Skin of body (tissue), 1 donor: ENCODE measurements at regions not wholly inside any gene's neighbourhood (a gene's known extent, or its start where the extent isn't known, plus 50 kb on each side); places are given as distances from the start of the nearest gene placed in this dataset.
"Not testable (repeated sequence)": the region's sequence is repeated elsewhere in the genome, so short reads cannot be mapped to it uniquely, and the experiment has no call there.

Experiments
- DNase-seq: peaks from one replicate; lab custom pipeline; 2025; lab: John Stamatoyannopoulos, UW

DNA sequence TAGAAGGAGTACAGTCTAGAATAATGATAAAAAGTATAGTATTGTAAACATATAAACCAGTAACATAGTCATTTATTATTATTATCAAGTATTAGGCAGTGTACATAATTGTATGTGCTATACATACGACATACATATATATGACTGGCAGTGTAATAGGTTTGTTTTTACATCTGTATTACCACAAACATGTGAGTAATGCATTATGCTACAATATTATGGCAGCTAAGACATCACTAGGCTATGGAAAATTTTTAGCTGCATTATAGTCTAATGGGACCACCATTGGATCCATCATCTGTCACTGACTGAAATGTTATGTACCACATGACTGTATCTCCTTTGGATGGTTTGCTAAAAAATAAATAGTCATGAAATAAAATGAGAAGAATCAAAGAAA is 530.0 kb downstream of the PRR16 start:
- no peak for DNase-seq

DNA sequence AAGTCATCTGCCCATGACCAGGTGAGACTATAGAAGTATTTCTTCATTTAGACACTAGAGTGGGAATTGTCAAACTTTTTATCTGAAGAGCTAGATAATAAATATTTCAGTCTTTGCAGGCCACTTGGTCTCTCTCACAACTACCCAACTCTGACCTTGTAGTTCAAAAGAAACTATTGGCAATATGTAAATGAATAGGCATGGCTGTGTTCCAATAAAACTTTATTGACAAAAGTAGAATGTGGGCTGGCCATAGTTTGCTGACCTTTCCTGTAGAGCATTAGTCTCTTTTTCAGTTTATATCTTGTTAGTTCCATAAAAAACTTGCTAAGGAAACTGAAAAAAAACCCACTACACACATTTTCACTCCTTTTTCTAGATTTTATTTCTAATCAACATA is 535.5 kb downstream of the PRR16 start:
- no peak for DNase-seq

DNA sequence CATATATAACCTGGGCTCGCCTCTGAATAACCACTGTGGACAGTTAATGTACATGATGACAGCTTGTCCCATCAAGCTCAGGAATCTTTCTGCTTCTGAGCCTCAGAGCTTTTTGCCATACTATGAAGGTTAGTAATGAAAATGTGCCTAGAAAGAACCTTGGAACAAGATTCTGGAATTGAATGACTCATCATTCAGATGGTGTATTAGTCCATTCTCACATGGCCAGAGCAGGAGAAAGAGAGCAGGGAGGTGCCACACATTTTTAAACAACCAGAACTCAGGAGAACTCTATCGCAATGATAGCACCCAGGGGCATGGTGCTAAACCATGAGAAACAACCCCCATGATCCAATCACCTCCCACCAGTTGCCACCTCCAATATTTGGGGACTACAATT is 542.1 kb downstream of the PRR16 start:
- no peak for DNase-seq

DNA sequence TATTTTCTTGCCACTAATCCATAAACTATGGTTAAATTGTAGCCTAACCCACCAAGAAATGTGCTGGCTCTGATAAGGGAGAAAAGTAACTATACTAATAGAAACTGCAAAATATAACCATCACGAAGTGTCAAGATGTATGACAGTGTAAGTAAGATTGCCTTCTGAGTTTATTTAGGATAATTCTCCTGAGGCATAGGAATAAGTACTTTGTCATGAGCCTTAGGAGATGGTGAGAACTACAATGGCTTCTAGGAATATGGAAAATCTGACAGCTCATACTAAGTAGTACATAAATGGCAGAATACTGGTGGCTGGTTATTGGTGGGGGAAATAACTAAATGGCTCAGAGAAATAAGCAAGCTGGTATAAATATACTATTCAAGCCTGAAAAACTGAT is 543.9 kb downstream of the PRR16 start:
- no peak for DNase-seq

DNA sequence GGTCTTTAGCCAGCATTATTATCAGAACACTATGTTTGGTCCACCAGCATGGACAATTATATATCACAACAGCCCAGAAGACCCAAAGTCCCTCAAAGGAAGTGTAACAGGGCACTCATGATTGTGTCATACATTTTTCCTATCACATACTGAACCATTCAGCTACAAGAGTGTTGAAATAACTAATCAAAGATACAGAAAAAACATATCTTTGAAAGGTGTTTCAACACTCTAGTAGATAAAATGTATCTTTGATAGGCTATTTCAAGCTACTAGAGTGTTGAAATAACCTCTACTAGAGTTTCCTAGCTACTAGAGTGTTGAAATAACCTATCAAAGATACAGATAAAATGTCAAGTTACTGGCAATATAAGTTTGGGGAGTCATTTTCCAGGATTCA is 545.0 kb downstream of the PRR16 start:
- no peak for DNase-seq

DNA sequence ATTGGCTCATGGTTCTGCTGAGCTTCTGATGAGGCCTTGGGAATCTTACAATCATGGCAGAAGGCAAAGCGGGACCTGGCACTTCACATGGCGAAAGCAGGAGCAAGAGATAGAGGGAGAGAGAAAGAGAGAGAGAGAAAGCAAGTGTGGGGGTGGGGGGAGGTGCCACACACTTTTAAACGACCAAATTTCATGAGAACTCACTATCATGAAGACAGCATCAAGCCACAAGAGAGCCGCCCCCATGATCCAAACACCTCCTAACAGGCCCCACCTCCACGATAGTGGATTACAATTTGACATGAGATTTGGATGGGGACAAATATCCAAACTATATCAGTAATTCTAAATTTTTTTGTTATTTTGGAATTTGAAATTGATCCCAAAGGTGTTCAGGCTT is 553.9 kb downstream of the PRR16 start:
- DNase-seq = no peak

DNA sequence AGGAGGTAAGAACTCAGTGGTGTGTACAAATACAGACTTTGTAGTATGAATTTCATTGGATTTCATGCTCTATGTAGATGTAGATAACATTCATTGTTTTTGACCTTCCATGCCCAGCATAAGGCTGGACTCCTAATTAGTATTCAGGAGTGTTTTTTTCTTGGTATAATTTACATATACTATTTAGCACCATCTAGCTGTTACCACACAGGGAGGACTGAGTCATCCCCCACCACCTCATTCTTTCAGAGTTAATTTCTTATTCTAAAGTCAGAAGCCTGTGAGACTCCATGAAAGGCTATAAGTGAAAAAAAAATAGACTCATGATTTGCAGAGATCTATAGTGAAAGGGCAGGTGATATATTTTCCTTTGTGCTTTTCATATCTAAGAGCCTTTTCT is 555.0 kb downstream of the PRR16 start:
- no peak for DNase-seq

DNA sequence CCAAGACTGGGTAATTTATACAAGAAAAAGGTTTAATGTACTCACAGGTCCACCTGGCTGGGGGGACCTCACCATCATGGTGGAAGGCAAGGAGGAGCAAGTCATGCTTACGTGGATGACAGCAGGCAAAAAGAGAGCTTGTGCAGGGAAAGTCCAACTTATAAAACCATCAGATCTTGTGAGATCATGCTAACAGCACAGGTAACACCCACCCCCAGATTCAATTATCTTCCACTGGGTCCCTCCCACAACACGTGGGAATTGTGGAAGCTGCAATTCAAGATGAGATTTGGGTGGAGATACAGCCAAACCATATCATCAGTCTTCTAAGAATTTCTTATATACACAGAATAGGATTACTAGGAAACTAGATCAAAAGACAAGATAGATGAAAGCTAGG is 555.6 kb downstream of the PRR16 start:
- DNase-seq = no peak

DNA sequence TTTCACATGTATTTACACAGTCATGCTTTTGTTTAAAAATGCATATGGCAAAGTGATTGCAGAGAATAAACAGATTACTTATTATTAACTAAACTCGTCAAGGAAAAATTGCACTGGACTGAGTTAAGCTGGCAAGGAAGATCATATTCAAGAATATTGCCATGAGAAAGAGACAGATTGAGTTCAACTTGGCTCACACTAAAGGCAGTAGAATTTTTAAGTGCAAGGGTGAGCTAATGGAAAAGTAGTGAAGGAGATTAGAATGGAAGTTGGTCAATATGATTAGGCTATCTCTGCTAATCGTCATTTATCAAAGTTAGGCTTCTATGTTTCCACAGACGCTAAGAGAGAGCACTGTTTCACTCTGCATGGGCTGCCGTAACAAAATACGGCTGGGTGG is 557.6 kb downstream of the PRR16 start:
- DNase-seq = no peak

DNA sequence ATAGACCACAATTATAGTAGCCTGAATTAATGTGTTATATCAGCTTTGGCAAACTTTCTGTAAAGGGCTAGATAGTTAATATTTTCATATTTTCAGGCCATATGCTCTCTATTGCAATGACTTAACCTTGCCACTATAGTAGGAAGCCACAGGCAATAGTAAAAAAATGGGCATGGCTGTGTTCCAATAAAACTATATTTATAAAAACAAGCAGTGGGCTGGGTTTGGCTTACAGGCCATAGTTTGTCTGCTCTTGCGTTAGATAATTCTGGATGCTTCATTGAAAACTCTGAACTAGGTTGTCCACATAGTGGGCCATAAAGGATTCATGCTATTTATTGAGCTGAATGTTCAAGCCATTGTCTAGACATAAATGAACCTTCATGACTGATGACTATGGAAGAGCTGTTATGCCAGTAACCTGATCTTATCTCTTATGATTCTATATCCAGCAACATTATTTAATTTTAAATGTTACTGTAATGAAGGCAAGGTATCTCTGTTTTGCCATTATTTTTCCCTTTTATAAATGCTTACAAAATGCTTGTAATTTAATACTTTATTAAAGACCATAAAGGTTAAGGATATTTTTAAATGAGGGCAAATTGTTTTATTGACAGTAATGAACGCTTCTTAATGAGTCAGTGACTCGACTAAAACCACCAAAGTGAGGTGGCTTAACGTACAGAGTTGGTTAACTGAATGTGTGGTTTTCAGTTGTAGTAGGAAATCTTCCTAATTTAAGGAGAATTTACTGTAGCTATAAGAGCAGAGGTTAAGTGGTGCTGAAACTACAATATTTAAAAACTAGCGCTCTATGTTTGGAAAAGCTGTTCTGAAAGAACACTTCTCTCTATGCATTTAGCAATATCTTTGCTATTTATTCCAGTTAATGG is 560.6 kb downstream of the PRR16 start:
- DNase-seq = no peak

DNA sequence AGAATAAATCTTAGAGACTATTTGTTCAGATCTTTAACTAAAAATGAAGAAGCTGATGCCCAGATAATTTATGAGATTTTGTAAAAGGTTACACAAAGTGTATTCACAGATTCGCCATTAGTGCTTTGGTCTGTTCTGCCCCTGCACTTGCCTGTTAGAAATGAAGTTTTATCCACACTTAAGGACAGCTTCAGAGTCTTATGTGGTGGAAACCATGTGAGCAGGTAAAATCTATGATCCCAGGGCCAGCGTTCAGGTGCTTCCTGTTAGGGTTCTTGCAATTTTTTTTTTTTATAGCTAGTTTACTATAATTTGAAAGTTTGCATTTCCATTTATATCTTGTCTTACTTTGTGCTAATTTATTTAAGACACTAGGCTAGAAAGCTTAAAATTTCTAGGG is 561.6 kb downstream of the PRR16 start:
- no peak for DNase-seq

DNA sequence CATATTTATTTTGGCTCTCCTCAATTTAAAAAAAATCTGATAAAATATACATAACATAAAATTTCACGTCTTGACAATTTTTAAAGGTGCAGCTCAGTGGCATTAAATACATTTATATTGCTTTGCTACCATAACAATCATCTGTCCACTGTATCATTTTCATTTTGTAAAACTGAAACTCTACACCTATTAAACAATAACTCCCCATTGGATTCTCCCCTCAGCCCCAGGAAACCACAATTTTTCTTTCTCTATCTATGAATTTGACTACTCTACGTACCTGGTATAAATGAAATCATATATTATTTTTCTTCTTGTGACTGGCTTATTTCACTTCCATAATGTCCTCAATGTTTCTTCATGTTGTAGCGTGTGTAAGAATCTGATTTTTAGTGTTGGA is 563.5 kb downstream of the PRR16 start:
- DNase-seq = no peak

DNA sequence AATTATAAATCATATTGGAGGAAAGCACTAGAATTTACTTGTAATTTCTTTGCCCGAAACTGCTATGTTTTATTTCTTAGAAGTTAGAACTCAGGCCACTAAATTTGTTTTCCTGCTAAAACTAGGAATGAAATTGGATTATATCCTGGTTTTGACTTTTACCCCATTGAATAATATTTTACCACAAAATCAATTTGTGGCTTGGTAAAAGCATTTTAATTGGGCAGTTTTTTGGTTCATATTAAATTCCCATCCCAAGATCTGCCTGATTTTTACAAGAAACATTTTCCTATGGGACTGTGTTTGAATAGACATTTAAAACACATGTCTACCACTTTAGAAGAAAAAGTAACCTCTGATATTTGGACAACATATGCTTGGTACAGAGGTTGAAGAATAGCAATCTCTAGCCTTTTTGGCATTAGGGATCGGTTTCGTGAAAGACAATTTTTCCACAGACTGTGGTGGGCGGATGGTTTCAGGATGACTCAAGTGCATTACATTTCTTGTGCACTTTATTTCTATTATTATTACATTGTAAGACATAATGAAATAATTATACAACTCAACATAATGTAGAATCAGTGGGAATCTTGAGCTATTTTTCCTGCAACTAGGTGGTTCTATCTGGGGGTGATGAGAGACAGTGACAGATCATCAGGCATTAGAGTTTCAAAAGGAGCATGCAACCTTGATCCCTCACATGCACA is 565.6 kb downstream of the PRR16 start:
- DNase-seq = no peak

DNA sequence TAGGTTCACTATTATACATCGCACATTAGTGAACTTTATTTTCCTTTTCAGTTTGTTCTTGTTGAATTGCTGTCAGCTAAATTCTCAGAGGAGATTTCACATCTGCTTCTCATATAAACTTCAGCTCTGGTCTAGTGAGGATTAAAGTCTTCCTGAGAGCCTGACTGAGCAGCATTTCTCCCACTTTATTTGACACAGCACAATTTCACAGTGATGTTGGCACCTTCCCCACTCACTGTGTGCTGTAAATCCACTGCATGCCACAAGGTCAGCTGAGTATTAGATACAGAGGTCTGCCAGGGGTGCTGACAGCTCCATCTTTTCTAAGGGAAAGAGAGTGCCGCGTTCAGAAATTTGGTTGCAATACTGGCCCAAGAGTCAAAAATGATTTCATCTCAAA is 567.4 kb downstream of the PRR16 start:
- peak; percentile 78 for DNase-seq

DNA sequence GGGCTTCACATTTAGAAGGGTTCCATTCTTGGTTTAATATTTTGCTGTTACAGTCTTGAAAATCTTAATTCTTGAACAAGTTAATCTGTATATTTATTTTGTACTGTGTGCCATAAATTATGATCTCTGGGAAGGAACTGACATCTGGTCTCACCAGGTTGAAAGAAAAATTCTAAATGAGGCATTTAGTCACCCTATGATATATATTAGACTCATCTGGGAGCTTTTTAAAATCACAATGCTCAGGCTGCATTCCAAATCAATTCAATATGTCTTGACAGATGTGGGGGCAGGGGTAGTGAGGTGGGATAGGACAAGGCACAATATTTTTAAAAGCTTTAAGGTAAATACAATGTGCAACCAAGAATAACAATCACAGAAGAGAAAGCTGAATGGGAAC is 569.2 kb downstream of the PRR16 start:
- no peak for DNase-seq

DNA sequence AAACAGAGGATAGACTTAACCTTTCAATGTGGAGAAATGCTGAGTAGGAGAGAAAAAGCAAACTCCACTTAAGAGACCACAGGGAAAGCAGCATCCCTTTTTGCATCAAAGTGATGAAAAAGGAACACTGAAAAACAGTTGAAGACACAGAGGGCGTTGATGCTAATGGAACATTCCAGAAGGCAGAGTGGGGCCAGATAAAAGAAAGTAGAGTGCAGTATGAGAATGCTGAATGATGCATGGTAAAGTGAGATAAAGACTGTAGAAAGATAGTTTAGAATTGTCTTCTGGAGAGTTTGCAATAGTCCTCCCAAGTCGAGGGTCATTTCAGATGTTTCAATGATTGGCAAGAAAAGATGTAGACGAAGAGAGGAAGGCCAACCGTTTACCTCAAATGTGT is 574.3 kb downstream of the PRR16 start:
- no peak for DNase-seq

DNA sequence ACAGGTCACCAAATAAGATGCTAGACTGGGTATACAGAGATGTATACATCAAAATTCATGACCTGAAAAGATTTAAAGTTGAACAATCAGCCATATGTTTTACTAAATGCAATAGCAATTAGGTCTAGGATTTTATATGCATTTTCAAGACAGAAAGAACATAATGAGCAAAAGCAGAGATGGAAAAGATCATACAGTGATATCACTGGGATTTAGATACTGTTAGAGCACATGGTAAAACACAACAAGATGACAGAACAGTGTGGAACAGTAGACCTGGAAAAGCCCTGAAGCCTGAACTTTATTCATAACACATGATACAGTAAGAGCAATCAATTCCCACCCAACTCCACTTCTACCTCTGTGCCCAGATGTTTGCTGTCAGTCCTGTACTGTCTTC is 585.9 kb downstream of the PRR16 start:
- no peak for DNase-seq

DNA sequence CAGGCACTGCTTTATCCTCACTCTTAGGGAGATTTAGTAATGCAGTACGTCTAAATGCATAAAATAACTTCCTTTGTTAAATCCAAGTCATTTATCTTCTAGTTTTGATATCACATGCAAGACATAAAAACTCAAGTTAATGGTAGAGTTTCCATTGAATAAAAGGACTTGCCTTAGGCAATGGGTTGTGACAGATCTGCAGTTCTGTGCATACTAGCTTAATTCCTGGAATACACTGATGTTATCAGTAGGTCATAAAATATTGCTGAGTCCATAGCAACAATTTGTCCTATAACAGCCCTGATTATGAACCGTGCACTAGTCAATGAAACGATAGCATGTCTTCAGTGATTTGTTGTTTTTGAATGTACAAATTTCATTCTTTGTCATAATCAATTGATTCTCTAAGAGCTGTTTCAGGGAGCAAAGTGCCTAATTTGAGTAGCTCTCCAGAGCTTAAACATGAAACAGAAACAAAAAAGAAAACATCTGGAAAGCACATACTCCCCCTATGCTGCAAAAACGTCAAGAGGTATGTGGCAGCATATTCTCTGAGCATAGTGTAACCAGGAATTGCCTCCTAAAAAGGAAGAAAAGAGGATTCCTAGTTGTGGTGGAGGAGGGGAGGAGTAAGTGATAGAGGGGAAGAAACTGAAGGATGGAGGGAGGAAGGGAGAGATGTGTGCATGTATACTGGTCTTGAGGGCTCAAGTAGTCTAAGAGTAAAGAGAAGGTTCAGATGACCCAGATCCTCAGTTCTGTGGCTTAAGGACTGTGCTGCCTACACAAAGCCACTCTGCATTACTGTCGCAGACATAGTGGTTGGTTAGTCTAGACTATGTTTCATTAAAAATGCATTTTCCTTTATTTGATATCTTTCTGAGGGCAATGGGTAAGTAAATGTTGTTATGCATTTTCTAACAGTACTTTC is 589.2 kb downstream of the PRR16 start:
- peak; percentile 35 for DNase-seq

DNA sequence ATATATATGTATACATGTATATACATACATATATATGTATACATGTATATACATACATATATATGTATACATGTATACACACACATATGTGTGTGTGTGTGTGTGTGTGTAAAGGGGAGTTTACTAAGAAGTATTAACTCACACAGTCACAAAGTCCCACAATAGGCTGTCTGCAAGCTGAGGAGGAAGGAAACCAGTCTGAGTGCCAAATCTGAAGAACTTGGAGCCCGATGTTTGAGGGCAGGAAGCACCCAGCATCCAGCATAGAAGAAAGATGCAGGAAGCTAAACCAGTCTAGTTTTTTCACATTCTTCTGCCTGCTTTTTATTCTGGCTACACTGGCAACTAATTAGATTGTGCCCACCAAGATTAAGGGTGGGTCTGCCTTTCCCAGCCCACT is 591.5 kb downstream of the PRR16 start:
- DNase-seq = no peak

DNA sequence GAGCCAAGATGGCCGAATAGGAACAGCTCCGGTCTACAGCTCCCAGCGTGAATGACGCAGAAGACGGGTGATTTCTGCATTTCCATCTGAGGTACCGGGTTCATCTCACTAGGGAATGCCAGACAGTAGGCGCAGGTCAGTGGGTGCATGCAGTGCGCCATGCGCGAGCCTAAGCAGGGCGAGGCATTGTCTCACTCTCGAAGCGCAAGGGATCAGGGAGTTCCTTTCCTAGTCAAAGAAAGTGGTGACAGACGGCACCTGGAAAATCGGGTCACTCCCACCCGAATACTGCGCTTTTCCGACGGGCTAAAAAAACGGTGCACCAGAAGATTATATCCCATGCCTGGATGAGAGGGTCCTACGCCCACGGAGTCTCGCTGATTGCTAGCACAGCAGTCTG is 600.1 kb downstream of the PRR16 start:
- not testable (repeated sequence) for DNase-seq

DNA sequence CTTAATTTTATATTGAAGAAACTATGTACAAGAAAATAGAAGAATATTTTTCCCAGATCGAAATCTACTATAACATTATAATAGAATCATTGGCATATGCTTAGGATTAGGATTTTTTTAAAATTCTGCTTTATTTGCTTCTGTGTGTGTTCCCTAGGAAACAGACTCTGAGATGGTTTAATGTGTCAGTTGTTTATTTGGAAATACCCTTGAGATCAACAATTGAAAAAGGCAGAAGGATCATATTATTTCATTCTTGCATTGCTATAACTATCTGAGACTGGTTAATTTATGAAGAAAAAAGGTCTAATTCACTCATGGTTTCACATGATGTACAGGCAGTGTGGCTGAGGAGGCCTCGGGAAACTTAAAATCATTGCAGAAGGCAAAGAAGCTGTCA is 622.6 kb downstream of the PRR16 start:
- DNase-seq = peak; percentile 15

DNA sequence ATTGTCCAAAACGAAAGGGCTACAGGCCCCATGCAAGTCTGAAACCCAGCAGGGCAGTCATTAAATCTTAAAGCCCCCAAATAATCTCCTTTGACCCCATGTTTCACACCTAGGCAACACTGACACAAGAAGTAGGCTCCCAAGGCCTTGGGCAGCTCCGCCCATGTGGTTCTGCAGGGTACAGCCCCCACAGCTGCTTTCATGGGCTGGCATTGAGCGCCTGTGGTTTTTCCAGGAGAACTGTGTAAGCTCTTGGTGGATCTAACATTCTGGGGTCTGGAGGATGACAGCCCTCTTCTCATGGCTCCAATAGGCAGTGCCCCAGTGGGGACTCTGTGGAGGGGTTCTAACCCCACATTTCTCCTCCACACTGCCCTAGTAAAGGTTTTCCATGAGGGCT is 623.5 kb downstream of the PRR16 start:
- no peak for DNase-seq
